ENCODE measurements at regions not wholly inside any gene's neighbourhood (a gene's known extent, or its start where the extent isn't known, plus 50 kb on each side); places are given as distances from the start of the nearest gene placed in this dataset.

DNA sequence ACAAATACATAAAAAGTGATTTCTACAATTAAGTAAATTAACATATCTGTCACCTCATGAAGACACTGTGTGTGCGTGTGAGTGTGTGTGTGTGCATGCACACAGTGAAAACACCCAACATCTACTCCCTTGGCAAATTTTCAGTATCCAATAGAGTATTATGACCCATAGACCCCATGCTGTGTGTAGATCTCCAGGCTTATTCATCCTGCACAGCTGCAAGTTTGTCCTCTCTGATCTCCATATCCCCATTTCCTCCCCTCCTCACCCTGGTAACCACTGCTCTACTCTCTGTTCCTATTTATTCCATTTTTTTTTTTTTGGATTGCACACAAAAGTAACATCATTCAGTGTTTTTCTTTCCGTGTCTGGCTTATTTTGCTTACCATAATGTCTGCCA, 391.0 kb downstream of the SOX11 start:
- TF ChIP-seq POLR2A (IDR thresholded peaks at IDR 0.05), result no peak
- no peak for TF ChIP-seq CTCF (IDR thresholded peaks at IDR 0.05)

Measured in esophagus squamous epithelium (tissue), 4 donors.